Liver (tissue), 8 donors: ENCODE measurements at regions not wholly inside any gene's neighbourhood (a gene's known extent, or its start where the extent isn't known, plus 50 kb on each side); places are given as distances from the start of the nearest gene placed in this dataset.

Experiments
- DNase-seq: peaks from one replicate; pipeline ENCODE4 v3.0.0-alpha.2; 2017; ENCODE audit warnings: low spot score
- H3K27ac ChIP-seq, 2 donors: one replicate each; pipeline ENCODE4 v1.7.0; 2013; ENCODE audit warnings: inconsistent platforms in 2 of 2, low read length in 2 of 2, control low read depth in 1 of 2, low read depth in 1 of 2, mild to moderate bottlenecking in 1 of 2
- H3K27me3 ChIP-seq, 4 donors: one replicate each; pipeline versions ENCODE4 v1.6.1 to v1.7.0; 2013; ENCODE audit warnings: low read length in 3 of 4, inconsistent platforms in 1 of 4, mild to moderate bottlenecking in 1 of 4, moderate library complexity in 1 of 4; ENCODE audit not compliant: control insufficient read depth in 4 of 4, insufficient read depth in 4 of 4
- H3K36me3 ChIP-seq, 4 donors: one replicate each; pipeline versions ENCODE4 v1.6.1 to v1.7.0; 2013; ENCODE audit warnings: low read length in 3 of 4, mild to moderate bottlenecking in 3 of 4, low read depth in 1 of 4, moderate library complexity in 1 of 4; ENCODE audit not compliant: control insufficient read depth in 4 of 4, insufficient read depth in 3 of 4
- H3K4me1 ChIP-seq, 4 donors: one replicate each; pipeline versions ENCODE4 v1.6.1 to v1.7.0; 2013; ENCODE audit warnings: low read length in 3 of 4, mild to moderate bottlenecking in 3 of 4, moderate library complexity in 1 of 4; ENCODE audit not compliant: control insufficient read depth in 4 of 4, insufficient read depth in 4 of 4
- H3K4me3 ChIP-seq, 3 donors: one replicate each; pipeline versions ENCODE4 v1.6.1 to v1.7.0; 2013; ENCODE audit warnings: low read length in 3 of 3, control low read depth in 1 of 3, low read depth in 1 of 3, mild to moderate bottlenecking in 1 of 3
- H3K9ac ChIP-seq, 2 donors: one replicate each; pipeline ENCODE4 v1.7.0; 2013; ENCODE audit warnings: low read length in 2 of 2, mild to moderate bottlenecking in 2 of 2, moderate library complexity in 2 of 2, control low read depth in 1 of 2, low read depth in 1 of 2
- H3K9me3 ChIP-seq, 4 donors: one replicate each; pipeline versions ENCODE4 v1.6.1 to v1.7.0; 2013; ENCODE audit warnings: low read length in 3 of 4; ENCODE audit not compliant: control insufficient read depth in 4 of 4
- ATF3 ChIP-seq: IDR thresholded peaks from 2 replicates; pipeline ENCODE4 v1.6.1; 2016; ENCODE audit warnings: antibody characterized with exemption
- CTCF ChIP-seq: fragments of 150-350 bp; IDR thresholded peaks from 2 replicates; pipeline ENCODE4 v1.5.1; 2017; ENCODE audit warnings: improper control_type of control experiment, low read depth, low read length; ENCODE audit not compliant: missing input control
- EGR1 ChIP-seq, 2 donors: IDR thresholded peaks; 2 replicates each; pipeline ENCODE4 v1.6.1; 2016 to 2018; ENCODE audit warnings: antibody characterized with exemption in 2 of 2, low read depth in 2 of 2
- FOXA1 ChIP-seq: IDR thresholded peaks from 2 replicates; pipeline ENCODE4 v1.6.1; 2016; ENCODE audit warnings: antibody characterized with exemption
- FOXA2 ChIP-seq: IDR thresholded peaks from 2 replicates; pipeline ENCODE4 v1.6.1; 2016; ENCODE audit warnings: antibody characterized with exemption
- GABPA ChIP-seq, 2 donors: IDR thresholded peaks in 1 of 2; conservative IDR thresholded peaks in 1 of 2; 2 replicates each; pipeline ENCODE4 v1.6.1; 2016; ENCODE audit warnings: antibody characterized with exemption in 2 of 2, mild to moderate bottlenecking in 1 of 2, moderate library complexity in 1 of 2
- HNF4A ChIP-seq, 2 donors: conservative IDR thresholded peaks; 2 replicates each; pipeline ENCODE4 v1.6.1; 2016; ENCODE audit warnings: antibody characterized with exemption in 2 of 2, mild to moderate bottlenecking in 2 of 2
- HNF4G ChIP-seq: IDR thresholded peaks from 2 replicates; pipeline ENCODE4 v1.6.1; 2016; ENCODE audit warnings: antibody characterized with exemption
- JUND ChIP-seq, 2 donors: IDR thresholded peaks; 2 replicates each; pipeline ENCODE4 v1.6.1; 2016; ENCODE audit warnings: antibody characterized with exemption in 2 of 2
- NR2F2 ChIP-seq: IDR thresholded peaks from 2 replicates; pipeline ENCODE4 v1.6.1; 2016; ENCODE audit warnings: antibody characterized with exemption
- RAD21 ChIP-seq, 2 donors: IDR thresholded peaks; 2 replicates each; pipeline ENCODE4 v1.6.1; 2016; ENCODE audit warnings: antibody characterized with exemption in 2 of 2, mild to moderate bottlenecking in 2 of 2
- REST ChIP-seq: IDR thresholded peaks from 2 replicates; pipeline ENCODE4 v1.6.1; 2016; ENCODE audit warnings: antibody characterized with exemption, mild to moderate bottlenecking
- RXRA ChIP-seq, 2 donors: IDR thresholded peaks; 2 replicates each; pipeline ENCODE4 v1.6.1; 2017 to 2018; ENCODE audit warnings: antibody characterized with exemption in 2 of 2, mild to moderate bottlenecking in 1 of 2
- SP1 ChIP-seq: IDR thresholded peaks from 2 replicates; pipeline ENCODE4 v1.6.1; 2018; ENCODE audit warnings: antibody characterized with exemption, mild to moderate bottlenecking
- TAF1 ChIP-seq: conservative IDR thresholded peaks from 2 replicates; pipeline ENCODE4 v1.6.1; 2016; ENCODE audit warnings: antibody characterized with exemption, mild to moderate bottlenecking
- YY1 ChIP-seq: IDR thresholded peaks from 2 replicates; pipeline ENCODE4 v1.6.1; 2016; ENCODE audit warnings: antibody characterized with exemption, mild to moderate bottlenecking
- WGBS: extraction: QIAGEN DNeasy Blood & Tissue Kit; methylation state at CpG from one replicate; pipeline ENCODE4 v1.1.7; 2013; 5-methylcytosine and 5-hydroxymethylcytosine counted together
- TF ChIP-seq, protein P1 (sequence below): IDR thresholded peaks from 2 replicates; pipeline ENCODE4 v1.6.1; 2016; ENCODE audit warnings: antibody characterized with exemption
- TF ChIP-seq, protein P2 (sequence below): IDR thresholded peaks from 2 replicates; pipeline ENCODE4 v1.6.1; 2016; ENCODE audit warnings: antibody characterized with exemption
- donor health status: healthy.
- donor health status: healthy.
- donor health status: healthy.
- donor health status: healthy.
- donor health status: healthy.

GRCh38 chr13:22130254-22130653, 459.4 kb downstream of the FGF9 start:
- WGBS: 73% methylated on average over 1 of the region's 1 CpG

GRCh38 chr13:22134261-22134660, 463.4 kb downstream of the FGF9 start:
- TF ChIP-seq, protein P1, sequence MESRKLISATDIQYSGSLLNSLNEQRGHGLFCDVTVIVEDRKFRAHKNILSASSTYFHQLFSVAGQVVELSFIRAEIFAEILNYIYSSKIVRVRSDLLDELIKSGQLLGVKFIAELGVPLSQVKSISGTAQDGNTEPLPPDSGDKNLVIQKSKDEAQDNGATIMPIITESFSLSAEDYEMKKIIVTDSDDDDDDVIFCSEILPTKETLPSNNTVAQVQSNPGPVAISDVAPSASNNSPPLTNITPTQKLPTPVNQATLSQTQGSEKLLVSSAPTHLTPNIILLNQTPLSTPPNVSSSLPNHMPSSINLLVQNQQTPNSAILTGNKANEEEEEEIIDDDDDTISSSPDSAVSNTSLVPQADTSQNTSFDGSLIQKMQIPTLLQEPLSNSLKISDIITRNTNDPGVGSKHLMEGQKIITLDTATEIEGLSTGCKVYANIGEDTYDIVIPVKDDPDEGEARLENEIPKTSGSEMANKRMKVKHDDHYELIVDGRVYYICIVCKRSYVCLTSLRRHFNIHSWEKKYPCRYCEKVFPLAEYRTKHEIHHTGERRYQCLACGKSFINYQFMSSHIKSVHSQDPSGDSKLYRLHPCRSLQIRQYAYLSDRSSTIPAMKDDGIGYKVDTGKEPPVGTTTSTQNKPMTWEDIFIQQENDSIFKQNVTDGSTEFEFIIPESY: no peak
- TF ChIP-seq TAF1 (no peak), ATF3 (no peak), FOXA2 (no peak), YY1 (no peak), EGR1 (IDR thresholded peaks at IDR 0.05; ENCODE audit: low read depth in 2 of 2) (no peak), RAD21 (IDR thresholded peaks at IDR 0.05) (no peak), HNF4A (conservative IDR thresholded peaks at IDR 0.05) (no peak), GABPA (IDR thresholded peaks at IDR 0.05 in 1 of 2, conservative IDR thresholded peaks at IDR 0.05 in 1 of 2) (no peak), REST (no peak), HNF4G (no peak), NR2F2 (no peak), JUND (IDR thresholded peaks at IDR 0.05) (no peak), RXRA (IDR thresholded peaks at IDR 0.05) (no peak), CTCF (no peak), FOXA1 (no peak), SP1 (no peak)
- TF ChIP-seq, protein P2, sequence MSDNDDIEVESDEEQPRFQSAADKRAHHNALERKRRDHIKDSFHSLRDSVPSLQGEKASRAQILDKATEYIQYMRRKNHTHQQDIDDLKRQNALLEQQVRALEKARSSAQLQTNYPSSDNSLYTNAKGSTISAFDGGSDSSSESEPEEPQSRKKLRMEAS: no peak
- Histone ChIP-seq H3K9ac (no peak overlapping the region), H3K27ac (no peak overlapping the region), H3K4me3 (no peak overlapping the region), H3K4me1 (no peaks in the 10 kb centered on the region), H3K36me3 (no peaks in the 10 kb centered on the region), H3K9me3 (peaks cover 0 to 4% (median 1%) of the 10 kb centered on the region in 4 donors), H3K27me3 (peaks cover 0 to 2% (median 0%) of the 10 kb centered on the region in 4 donors)
- no peak for DNase-seq
- WGBS: 85% methylated on average over 4 of the region's 4 CpGs

More at GRCh38 chr13:22130254-22130653, 459.4 kb downstream of the FGF9 start:
- DNase-seq: no peak
- no peaks in the 10 kb centered on the region for H3K36me3 ChIP-seq
- TF ChIP-seq HNF4A (conservative IDR thresholded peaks at IDR 0.05) (no peak), RAD21 (IDR thresholded peaks at IDR 0.05) (no peak), TAF1 (no peak), ATF3 (no peak), YY1 (no peak), EGR1 (IDR thresholded peaks at IDR 0.05; ENCODE audit: low read depth in 2 of 2) (no peak), JUND (IDR thresholded peaks at IDR 0.05) (no peak), SP1 (no peak), GABPA (IDR thresholded peaks at IDR 0.05 in 1 of 2, conservative IDR thresholded peaks at IDR 0.05 in 1 of 2) (no peak), HNF4G (no peak)
- TF ChIP-seq, protein P2: no peak
- peaks cover 0 to 4% (median 2%) of the 10 kb centered on the region in 4 donors for H3K9me3 ChIP-seq
- no peak overlapping the region for H3K9ac ChIP-seq
- no peak overlapping the region for H3K27ac ChIP-seq
- no peaks in the 10 kb centered on the region for H3K4me1 ChIP-seq
- H3K27me3 ChIP-seq: peaks cover 0 to 2% (median 0%) of the 10 kb centered on the region in 4 donors
- H3K4me3 ChIP-seq: no peak overlapping the region
